ENCODE measurements at regions not wholly inside any gene's neighbourhood (a gene's known extent, or its start where the extent isn't known, plus 50 kb on each side); places are given as distances from the start of the nearest gene placed in this dataset.

DNA sequence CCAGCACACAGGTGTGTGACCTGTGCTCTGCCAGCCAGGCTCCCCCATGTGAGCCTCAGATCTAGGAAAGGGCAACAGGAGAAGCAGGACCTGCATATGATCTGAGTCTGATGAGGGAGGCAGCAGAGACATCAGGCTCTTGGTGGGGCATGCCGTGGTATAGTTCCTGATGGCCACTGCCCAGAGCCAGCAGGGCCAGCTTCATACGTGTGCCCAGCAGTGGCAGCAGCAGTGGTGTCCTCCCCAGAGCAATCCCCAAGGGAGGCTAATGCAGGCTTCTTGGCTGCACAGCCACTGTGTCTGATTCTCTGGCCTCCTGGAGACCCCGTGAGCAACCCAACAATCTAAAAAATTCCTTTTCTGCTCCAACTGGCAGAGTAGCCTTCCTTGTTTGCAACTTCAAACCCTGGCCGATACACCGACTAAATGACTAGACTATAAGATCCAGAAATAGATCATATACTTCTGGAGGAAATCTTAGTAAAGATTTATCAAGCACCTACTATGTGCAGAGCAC, 230.6 kb upstream of the ZMIZ1 start:
- no peak for DNase-seq

DNA sequence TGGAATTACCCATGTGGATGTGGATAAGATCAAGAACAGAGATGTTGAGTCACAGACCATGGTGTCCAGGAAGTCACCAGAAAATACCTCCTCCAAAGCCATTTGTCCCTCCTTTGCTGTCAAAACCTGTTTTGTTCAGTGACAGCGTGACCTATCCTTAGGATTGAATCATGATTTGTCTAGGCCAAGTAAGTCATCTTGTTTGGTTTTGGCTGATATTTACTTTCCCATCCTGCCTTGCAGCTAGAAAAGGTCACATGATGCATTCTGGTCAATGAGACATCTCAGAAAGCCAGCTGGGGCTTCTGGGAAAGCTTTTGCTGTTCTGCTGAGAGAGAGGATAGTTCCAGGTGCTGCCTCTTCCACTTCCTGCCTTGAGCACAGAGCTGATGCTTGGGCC, 225.3 kb upstream of the ZMIZ1 start:
- no peak for DNase-seq

DNA sequence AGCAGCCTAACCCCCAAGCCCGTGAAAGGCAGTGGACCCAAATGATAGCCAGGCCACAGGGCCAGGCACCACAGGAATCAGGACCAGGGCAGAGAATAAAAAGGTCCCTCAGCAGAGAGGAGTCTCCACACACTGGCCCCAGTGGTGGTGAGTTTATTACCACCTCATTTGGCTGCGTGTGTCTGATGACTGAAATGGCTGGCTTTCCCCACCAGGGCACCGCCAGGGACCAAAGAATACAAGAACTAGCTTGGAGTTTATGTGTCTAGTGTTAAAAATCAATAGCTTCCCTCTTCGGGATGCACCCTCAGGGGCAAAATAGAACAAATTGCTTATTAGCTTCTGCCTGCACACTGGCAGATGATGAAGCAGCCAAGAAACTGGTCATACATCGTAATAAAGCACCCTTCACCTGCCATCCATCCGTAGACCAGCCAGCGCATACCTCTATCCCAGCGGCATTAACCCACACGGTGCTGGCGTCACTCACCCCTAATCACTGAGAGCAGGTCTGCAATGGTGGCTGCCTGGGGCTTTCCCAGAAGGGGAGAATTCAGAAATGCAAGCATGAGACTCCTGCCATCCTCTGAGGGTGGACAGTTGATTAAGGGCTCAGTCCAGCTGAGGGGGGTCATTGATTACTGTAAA, 223.7 kb upstream of the ZMIZ1 start:
- no peak for DNase-seq

DNA sequence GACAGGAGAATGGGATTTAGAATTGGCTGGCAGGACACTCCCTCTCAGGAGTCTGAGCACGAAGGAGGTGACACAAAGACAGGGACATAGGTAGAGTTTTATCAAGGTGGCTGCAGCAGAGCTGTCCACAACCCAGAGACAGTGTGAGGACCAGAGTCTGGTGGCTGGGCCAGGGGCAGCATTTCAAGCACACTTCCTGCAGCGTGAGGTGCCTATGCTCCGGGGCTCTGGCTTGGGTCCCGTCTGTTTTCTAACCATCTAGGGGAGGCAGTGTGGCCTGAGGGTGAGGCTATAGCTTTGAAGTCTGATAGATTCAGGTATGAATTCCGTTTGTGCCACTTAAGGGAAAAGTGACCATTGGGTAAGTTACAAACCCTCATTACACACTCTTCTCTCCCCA, 222.7 kb upstream of the ZMIZ1 start:
- DNase-seq = no peak

DNA sequence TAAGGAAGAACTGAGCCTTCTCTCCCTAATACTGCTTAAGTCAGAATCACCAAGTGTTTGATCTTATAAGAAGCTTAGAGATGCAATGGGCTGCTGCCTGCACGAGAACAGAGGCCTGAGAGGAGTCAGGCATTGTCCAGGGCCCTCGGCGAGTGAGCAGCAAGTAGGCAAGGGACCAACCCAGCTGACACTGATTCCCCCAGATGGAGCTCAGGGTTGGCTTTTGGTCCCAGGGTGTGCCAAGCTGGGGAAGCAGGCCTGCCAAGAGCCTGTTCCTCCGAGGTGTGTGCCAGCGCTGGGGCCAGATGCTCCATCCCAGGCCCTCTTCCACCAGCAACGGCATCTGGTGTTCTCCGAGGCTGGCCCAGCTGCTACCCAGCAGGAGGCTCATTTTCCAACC, 222.0 kb upstream of the ZMIZ1 start:
- no peak for DNase-seq

DNA sequence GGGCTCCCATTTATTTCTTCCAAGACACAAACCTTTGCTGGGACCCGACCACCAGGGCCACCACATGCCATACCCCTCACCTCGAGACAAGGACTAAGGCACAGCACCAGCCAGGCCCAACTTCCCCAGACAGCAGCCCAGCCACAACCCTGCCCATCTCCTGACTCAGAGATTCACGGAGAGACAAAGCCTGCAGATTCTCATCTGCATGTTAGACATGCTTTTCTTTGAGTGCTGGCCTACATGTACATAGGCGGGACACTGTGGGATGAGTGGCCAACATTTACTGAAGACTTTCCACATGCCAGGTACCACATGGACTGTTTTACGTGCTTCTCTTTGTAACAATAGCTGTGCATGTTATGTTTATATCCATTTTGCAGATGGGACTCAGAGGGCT, 221.3 kb upstream of the ZMIZ1 start:
- DNase-seq = no peak

DNA sequence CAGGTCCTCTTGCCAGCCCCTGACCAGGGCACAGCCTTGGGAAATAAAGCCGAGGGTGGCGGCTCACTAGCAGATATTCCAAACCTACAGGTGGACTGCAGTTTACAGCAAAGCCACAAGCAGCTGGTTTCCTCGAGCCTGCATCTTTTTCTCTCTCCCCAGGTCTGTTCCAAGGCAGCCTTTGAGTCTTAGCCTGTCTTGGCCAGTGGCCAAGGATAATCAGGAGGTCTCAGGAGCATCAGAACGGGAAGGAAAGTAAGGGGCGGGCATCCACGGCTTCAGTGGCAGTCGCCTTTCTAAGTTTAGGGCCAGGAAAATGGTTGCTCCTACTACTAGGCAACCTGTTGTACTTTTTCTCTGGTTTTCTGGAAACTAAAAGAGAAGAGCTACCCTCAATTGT, 219.7 kb upstream of the ZMIZ1 start:
- DNase-seq = no peak

DNA sequence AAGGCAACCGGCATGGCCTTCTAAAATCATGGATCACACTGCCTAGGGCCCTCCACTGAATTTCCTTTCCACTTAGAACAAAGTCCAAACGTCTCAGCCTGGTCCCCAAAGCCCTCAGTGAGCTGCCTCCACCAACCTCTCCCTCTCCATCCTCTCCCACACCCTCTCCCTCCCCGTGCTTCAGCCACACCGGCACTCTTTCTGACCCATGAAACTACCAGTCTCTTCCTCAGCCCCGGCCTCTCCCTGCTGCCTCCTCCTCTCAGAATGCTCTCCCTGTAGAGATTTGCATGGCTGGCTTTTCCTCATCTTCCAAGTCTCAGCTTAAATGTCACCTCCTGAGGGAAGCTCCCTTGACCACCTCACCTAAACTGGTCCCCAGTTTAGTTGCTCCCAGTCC, 219.0 kb upstream of the ZMIZ1 start:
- no peak for DNase-seq

DNA sequence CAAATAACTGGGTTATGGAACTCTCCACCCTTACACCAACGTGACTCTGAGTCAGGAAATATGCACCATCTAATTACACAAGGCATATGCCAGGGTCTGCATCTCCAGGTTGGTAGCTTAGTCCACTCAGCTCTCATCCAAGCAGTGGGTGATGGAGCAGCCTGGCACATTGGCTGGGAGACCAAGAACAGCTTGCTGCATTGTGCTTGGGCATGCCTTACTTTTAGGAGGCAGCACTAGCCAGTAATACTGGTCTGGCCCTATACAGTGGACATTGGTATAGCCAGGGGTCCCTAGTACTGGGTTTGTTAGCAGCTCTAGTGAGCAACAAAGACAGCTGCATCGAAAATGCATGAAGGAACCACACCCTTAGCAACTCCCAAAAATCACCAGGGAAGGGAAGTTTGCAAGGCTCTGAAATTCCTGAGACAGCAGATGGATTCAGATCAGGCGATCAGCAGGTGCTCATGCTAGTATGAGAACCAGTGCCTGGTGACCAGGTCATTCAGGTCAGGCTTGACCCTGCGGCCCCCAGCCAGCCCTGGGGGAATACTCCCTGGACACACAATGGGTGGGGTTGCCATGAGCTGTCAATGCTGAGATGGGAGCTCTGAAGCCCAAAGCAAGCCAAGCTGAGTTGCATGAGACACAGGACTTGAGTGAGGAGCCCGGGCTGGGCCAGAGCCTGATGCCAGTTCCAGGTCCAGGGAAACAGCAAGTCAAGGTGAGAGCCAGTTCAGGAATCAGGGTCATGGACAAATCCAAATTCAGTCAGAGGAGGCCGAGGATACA, 217.9 kb upstream of the ZMIZ1 start:
- DNase-seq = no peak

DNA sequence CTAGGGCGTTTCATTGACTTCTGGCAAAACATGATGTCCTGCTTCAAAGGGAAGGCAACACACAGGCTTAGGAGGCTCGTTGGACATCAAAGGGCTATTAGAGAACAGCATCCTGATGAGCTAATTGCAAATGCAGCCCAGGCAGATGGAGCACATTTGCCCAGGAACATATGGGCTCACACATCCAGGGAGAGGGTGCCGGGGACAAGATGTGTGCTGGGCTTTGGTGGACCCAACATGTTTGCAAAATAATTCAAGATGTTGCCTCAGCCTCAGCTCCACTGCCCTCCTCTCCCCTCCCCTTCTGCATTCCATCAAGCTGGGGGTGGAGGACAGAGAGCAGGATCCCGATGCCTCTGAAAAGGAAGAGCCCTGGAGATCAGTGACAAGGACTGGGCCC, 217.1 kb upstream of the ZMIZ1 start:
- DNase-seq = no peak

DNA sequence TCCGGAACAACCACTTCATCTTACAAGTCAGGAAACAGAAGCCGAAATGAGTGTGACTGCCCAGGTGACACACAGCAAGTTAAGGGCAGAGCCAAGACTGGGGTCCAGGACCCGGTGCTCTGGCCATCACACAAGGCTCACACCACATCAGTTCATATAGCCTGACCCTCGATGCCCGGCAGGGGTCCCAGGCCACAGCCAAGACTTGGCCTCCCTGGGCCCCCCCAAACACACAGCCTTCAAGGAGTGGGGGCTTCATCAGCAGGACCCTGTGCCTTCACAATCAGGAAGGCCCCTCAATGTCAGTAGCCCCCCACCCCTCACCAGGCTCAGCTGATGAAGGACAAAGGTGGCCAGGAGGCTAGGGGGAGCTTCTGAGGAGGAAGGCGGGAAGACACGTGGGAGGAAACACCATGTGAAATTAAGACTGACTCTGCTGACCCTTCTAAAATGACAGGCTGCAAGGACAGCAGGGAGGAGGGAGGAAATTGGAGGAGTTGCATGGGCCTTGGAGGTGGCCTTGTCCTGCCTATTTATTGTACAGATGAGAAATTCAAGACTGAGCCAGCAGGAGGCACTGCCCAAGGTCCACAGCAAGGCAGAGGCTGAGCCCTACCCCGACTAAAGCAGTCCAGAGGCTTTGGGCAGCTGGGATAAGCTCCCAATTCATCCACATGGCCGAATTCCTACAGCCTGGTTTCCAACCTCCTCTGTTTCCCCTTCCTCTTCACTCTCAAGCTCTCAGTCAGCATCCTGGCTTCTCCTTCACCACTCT, 216.1 kb upstream of the ZMIZ1 start:
- DNase-seq = peak; percentile 45 to 68 (median 58)

DNA sequence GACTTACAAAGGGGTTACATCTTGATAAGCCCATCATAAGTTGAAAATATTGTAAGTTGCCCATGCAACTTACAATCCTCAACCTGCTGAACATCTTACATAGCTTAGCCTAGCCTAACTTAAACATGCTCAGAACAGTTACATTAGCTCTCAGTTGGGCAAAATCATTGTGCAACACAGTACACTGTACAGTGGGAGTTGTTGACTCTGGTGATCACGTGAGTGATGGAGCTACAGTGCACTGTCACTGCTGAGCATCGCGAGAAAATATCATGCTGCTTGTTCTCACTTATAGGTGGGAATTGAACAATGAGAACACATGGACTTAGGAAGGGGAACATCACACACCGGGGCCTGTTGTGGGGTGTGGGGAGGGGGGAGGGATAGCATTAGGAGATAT, 214.9 kb upstream of the ZMIZ1 start:
- peak; percentile 35 to 79 (median 48) for DNase-seq

DNA sequence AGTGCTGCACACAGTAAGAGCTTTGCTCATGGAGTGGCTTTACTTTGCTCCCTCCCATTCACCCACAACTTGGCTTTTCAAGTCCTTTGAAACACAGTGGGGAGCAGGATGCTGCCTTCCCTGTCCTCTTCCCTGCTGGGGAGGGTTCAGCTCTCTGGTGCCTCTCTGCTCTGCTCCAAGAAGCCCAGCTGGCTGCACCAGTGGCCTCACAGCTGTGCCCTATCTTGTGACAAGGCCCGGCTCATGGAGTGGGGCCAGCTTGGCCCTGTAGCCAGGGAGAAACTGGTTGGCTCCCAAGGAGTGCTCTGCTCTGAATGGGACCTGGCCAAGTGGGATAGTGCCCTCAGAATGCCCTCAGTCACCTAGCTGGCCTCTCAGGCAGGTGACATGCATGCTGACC, 212.3 kb upstream of the ZMIZ1 start:
- DNase-seq = no peak

DNA sequence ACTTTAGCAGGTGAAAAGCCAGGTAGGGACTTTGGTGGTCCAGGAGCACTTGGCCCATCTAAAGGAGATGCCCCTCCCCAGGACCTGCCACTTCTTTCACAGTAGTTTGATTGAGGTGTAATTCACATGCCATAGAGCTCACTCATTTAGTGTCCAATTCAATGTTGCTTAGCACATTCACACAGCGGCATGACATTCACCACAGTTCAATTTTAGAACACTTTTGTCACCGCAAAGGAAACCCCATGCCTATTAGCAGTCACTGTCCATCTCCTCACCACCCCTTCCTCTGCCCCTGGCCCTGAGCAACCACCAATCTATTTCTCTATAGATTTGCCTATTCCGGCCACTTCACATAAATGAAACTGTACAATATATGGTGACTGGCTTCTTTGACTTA, 211.6 kb upstream of the ZMIZ1 start:
- no peak for DNase-seq

DNA sequence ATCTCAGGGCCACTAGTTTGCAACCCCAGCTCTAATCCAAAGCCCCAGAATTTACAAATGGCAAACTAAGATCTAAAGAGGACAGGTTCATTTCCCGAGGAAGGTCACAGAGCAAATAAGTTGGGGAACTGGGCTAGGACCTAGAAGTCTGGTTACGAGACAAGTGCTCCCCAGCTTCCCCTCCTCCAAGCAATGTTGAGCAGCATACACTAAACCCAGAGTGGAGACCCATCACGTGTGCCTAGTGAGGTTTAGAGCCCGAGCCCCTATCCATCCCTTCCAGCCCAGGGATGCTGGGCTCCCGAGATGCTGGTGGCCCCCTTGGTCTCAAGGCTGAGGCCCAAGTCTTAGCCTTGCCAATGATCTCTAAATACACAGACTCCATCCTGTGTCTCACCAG, 209.5 kb upstream of the ZMIZ1 start:
- DNase-seq = no peak

DNA sequence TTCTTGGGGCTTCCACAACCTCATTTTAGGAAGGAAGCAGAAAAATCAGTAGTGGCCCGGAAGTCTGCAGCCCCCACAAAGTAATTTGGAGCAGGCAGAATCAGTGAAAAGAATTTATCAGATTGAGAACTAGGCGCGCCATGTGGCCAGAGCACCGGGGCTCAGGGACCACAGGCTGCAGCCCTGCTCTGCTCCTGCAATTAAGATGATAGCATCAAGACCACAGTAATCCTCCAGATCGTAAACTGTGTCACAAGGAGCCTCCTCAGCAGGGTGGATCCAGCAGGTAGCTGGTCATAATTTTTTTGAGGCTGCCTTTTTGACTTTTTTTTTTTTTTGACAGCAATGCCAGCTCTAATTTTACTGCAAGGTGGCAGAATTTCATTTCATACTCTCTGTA, 209.0 kb upstream of the ZMIZ1 start:
- no peak for DNase-seq

DNA sequence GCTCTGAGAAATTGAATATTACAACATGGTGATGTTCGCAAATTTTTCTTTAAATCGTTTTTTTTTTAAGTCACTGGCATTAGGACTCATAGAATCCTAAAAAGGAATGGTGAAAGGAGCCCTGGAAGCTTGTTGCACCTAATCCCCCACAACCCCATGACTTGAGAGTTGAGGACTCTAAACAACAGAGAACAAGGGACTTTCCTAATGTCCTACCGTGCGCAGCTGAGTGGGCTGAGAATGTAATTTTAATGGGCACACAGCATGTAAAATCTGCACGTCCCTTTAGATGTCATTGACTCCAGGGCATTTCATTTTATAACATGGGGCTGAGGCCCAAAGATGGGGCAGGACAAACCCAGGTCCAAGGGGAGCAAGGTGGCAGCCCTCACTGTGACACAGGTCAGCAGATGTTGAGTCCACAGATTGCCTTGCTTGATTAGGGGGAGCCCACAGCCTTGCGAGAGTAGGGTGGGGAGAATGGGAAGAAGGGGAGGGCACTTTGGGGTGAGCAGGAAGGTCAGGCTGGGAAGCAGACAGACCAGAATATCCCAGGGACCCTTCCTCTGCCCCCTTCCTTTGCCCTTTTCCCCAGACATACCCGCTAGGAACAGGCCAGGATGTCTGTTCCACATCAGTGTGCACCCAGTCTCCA, 208.4 kb upstream of the ZMIZ1 start:
- DNase-seq = no peak

DNA sequence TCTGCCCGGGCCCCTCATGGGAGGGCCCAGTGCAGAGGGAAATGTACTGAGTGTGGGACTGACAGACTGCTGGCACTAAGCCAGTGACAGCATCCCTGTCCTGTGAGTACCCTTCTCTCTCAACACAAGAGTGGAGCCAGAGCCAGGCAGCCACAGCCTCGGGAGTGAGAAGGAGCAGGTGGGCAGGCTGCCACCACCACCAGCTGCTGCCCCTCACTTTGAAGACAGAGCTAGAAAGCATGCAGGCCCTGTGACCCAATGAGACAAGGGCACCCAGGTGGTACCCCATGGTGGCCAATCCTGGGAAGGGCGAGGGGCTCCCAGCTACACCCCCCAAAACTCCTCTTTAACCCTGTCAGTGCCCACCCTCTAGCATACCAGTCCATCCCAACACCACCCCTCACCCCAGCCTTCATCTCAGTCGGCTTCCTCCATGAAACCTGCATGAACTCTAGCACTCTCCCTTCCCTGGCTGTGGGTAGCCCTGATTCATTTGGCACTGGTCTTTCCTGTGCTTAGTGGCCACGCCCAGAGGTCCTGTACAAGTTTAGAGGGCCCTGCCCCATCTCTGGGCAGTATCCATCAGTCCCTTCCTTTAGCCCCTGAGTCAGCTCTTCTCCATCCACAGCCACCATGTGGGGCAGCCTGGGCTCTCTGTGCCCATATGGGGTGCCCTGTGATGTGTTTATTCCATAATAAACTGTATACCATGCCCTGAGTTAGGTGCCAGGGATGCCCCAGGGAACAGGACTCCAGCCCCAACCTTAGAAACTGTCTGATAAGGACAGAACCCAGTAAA, 207.0 kb upstream of the ZMIZ1 start:
- no peak for DNase-seq

DNA sequence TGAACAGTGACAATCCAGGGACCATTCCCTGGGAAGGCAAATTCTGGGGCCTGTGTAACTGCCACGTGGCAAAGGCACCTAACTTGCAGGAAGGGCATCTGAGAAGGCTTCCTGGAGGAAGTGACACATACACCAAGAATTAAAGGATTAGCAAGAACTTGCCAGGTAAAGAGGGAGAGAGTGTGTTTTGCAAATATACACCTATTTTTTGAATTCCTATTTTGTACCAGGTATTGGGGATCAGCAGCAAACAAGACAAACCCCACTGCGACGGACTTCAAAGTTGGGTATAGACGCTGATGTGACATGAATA, 206.5 kb upstream of the ZMIZ1 start:
- no peak for DNase-seq

DNA sequence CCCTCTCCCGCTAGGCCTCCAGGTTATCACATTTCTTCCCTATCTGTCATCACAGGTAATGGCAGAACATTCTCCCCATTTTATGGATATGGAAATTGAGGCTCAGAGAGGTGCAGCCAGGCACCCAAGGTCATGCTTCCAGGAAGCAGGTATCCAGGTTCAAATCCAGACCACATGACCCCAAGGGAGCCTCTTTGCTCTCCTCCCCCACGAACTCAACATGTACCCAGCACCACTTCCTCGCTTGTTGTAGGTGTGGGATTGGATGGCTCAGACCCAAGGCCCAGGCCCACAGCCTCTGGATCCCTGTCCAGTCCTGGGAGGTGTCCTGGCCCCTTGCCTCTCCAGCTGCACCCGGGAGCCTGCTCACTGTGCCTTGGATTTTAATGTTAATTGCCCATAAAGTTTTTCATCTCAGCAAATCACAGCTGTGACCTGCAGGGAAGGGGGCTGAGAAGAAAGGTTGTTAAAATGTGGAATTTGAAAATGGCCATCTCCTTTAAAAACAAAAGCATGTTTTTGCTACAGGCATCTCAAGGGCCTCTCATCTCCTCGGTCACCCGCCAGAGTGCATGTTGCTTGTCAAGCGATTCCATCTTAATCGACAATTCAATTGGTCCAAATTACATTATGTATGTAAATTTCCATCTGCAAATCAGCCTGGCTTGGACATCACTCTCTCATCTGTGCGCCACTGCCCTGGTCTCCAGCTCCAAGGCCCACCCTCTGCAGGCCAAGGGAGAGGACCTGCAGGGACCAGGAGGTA, 205.4 kb upstream of the ZMIZ1 start:
- no peak for DNase-seq

DNA sequence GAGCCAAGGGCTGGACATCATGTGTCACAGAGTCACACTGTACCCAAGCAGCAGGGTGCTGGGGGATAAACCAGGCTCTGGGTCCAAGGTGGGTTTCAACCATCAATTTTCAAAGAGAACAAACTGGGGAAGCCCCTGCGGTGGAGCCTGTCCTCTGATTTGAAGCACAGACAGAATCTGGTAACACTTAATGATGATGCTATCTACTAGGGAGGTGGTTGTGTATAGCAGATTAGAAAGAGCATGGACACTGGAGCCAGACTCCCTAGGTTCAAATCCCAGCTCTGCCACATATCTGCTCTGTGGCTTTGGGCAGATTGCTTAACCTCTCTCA, 204.9 kb upstream of the ZMIZ1 start:
- DNase-seq = no peak

Data from suppressor macrophage (primary cell).